ENCODE measurements at regions not wholly inside any gene's neighbourhood (a gene's known extent, or its start where the extent isn't known, plus 50 kb on each side); places are given as distances from the start of the nearest gene placed in this dataset.

DNA sequence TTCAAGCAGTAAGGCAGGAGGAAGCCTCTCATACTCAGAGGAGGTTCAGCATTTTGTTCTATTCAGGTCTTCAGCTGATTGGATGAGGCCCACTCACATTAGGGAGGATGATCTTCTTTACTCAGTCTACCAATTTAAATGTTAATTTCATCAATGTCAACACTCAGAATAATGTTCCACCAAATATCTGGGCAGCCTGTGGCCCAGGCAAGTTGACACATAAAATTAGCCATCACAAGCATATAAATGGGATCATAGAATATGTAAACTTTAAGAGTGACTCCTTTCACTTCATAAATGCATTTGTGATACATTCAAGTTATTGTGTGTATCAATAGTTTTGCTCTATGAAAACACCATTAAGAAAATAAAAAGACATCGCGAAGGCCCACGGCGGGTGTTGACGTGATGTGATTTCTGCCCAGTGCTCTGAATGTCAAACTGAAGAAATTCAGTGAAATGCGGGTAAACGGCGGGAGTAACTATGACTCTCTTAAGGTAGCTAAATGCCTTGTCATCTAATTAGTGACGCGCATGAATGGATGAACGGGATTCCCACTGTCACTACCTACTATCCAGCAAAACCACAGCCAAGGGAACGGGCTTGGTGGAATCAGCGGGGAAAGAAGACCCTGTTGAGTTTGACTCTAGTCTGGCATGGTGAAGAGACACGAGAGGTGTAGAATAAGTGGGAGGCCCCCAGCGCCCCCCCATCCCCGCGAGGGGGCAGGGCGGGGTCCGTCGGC is 536.1 kb upstream of the AUTS2 start:
- TF ChIP-seq, protein P1, sequence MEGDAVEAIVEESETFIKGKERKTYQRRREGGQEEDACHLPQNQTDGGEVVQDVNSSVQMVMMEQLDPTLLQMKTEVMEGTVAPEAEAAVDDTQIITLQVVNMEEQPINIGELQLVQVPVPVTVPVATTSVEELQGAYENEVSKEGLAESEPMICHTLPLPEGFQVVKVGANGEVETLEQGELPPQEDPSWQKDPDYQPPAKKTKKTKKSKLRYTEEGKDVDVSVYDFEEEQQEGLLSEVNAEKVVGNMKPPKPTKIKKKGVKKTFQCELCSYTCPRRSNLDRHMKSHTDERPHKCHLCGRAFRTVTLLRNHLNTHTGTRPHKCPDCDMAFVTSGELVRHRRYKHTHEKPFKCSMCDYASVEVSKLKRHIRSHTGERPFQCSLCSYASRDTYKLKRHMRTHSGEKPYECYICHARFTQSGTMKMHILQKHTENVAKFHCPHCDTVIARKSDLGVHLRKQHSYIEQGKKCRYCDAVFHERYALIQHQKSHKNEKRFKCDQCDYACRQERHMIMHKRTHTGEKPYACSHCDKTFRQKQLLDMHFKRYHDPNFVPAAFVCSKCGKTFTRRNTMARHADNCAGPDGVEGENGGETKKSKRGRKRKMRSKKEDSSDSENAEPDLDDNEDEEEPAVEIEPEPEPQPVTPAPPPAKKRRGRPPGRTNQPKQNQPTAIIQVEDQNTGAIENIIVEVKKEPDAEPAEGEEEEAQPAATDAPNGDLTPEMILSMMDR (IDR thresholded peaks at IDR 0.05; ENCODE audit: borderline replicate concordance, extremely low read depth, low read length, poor library complexity, severe bottlenecking): no peak
- no peak for TF ChIP-seq EZH2 (IDR thresholded peaks at IDR 0.05; ENCODE audit: borderline replicate concordance, low read depth, low read length, severe bottlenecking)

Data from DND-41 (cell line).